Inflammatory macrophage treated with lipopolysaccharide for 4 hours (primary cell): ENCODE measurements at regions not wholly inside any gene's neighbourhood (a gene's known extent, or its start where the extent isn't known, plus 50 kb on each side); places are given as distances from the start of the nearest gene placed in this dataset.
A peak's percentile ranks its signal among the peaks of the same experiment; 100 is the strongest.
"Not testable (repeated sequence)": the region's sequence is repeated elsewhere in the genome, so short reads cannot be mapped to it uniquely, and the experiment has no call there.

Source experiments
- DNase-seq: peaks from one replicate; pipeline ENCODE4 v3.0.0-alpha.2; 2020

- no peak for DNase-seq
These were observed 277.7 kb upstream of the HNRNPA3 start for GRCh38 chr2:176934869-176935415.

GRCh38 chr2:176935543-176936102, 277.0 kb upstream of the HNRNPA3 start:
- DNase-seq = peak; percentile 27

DNA sequence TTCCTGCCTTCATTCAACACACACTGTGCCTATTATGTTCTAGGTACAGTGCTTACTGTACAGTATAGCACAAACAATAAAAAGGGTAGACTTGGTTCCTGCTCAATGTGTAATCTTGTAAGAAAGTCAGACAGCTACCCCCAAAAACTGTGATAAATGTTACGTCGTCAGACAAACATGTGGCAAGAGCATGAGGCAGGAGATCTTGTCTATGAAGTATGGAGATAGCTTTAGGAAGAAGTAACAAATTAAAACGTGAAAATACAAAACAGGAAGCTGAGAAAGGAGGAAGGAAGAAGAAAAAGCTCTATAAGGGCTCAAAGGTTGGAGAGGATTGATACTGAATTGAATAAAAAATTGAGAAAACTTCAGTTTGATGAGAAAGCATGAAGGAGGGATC, 276.2 kb upstream of the HNRNPA3 start:
- DNase-seq = peak; percentile 16

GRCh38 chr2:176944998-176945397, 267.6 kb upstream of the HNRNPA3 start:
- no peak for DNase-seq

GRCh38 chr2:176947754-176948153, 264.8 kb upstream of the HNRNPA3 start:
- DNase-seq = no peak

DNA sequence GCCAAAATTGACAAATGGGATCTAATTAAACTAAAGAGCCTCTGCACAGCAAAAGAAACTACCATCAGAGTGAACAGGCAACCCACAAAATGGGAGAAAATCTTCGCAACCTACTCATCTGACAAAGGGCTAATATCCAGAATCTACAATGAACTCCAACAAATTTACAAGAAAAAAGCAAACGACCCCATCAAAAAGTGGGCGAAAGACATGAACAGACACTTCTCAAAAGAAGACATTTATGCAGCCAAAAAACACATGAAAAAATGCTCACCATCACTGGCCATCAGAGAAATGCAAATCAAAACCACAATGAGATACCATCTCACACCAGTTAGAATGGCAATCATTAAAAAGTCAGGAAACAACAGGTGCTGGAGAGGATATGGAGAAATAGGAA, 261.4 kb upstream of the HNRNPA3 start:
- DNase-seq = not testable (repeated sequence)

DNA sequence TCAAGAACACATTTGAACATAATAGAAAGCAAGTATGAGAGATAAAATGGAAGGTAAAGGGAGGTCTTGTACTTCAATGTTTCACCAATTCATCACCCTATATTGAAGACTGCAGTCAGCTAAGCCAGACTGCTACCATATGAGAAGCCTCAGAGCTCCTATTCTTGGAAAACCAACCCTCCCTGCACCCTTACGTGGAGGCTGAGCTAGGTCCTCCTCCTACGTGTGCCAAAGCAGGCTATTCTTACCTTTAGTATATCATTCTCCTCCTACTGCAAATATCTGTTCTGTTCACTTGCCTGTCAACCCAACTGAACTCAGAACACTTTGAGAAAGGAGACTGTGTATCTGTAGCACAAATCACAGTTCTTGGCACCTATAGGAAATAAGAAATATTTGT, 255.8 kb upstream of the HNRNPA3 start:
- DNase-seq = no peak

DNA sequence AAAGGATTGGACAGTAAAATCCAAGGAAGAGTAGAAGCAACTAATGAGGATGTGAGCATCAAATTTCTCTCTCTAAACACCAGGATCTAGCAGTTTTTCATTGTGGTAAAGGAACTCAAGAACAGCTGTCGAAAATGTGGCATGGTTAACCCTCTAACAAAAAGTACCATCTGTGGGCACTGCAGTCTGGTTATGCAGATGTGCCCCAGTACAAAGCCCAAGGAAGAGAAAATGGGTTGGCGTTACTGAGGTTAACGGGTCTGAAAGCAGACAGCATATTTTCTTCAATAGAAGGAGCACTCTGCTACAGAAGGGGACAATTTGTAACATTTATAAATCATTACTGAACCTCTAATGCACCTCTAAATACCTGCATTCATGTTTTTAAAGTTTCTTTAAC, 253.0 kb upstream of the HNRNPA3 start:
- DNase-seq = no peak

GRCh38 chr2:176960061-176960460, 252.5 kb upstream of the HNRNPA3 start:
- DNase-seq = no peak

- DNase-seq = peak; percentile 63
These were observed 251.7 kb upstream of the HNRNPA3 start for GRCh38 chr2:176960736-176961520.

GRCh38 chr2:176961775-176962619, 250.6 kb upstream of the HNRNPA3 start:
- DNase-seq = no peak

DNA sequence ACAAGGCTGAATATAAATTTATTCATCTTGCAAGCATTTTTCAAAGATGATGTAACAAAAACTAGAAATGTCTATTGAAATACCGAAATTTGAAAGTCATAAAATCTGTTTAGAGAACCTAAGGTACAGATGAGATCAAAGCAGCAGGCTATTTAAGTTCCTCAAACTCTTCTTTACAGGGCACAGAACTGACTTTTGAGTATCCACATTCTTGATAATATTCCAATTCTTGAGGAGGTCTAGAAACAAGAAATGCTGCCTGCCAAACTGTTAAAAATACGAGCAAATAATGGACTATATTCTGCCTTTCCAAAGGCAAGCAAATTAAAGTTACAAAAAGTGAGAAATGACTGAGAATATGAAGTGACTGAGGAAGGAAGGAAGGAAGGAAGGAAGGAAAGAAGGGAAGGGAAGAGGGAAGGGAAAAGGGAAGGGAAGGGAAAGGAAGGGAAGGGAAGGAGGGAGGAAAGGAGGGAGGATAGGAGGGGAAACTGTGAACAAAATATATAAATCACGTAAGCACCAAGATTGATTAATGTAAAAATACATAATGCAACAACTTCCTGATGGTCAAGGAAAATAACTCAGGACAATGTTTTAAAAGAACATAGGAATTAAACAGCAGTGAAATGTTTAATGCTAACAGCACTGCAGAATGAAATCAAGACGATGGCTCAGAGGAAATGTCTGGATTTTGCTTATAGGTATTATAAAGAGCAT, 248.9 kb upstream of the HNRNPA3 start:
- DNase-seq = no peak

DNA sequence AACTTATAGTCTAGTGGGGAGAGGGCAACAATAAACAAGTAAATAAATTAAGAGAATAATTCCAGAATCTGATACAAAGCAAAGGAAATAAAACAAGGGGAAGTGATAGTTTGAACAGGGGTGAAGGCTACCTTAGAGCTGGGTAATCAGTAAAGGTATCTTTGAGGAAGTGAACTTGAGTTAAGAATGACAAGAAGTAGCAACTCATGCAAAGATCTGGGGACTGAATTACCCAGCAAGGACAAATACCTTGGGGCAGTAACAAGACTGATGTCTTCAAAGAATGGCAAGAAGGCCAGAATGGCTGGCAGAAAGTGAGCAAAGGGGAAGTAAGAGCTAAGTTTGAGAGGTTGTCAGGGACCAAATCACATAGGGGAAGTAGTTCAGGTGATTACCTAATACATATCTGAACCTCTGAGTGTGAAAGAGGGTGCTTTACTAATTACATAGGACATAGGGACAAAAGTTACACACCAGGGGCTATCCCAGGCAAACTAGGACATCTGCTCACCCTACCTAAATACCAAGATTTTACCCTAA, 244.6 kb upstream of the HNRNPA3 start:
- DNase-seq = peak; percentile 3

DNA sequence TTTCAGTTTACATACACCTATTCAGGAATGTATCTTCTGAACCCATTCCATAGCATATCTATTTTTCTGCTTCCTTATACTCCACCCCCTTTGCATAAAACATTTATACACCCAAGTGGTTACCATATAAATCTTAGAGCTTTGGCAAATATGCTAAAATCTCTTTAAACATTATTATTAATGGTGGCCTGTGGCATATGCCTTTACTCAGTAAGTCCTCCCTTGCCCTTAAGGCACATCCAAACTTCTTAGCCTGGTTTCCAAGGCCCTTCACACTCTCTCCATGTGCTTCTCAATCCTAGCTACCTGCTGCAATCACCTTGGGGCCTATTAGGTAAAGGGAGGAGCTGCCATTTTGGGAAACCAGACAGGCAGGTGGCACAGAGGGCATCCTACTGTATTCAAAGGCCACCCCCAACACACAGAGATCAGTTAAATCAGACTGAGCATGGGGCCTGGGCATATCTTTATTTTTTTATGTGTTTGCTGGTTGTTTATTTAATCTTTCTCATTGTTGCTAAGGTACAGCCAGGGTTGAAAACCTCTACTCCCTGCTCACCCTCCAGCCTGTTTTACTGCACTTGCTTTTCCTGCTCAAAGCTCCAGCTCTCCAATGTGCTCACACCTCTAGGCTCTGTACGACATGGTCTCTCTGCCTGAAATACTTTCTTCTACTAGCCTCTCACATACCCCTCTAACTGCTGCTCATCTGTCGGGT, 242.8 kb upstream of the HNRNPA3 start:
- no peak for DNase-seq

DNA sequence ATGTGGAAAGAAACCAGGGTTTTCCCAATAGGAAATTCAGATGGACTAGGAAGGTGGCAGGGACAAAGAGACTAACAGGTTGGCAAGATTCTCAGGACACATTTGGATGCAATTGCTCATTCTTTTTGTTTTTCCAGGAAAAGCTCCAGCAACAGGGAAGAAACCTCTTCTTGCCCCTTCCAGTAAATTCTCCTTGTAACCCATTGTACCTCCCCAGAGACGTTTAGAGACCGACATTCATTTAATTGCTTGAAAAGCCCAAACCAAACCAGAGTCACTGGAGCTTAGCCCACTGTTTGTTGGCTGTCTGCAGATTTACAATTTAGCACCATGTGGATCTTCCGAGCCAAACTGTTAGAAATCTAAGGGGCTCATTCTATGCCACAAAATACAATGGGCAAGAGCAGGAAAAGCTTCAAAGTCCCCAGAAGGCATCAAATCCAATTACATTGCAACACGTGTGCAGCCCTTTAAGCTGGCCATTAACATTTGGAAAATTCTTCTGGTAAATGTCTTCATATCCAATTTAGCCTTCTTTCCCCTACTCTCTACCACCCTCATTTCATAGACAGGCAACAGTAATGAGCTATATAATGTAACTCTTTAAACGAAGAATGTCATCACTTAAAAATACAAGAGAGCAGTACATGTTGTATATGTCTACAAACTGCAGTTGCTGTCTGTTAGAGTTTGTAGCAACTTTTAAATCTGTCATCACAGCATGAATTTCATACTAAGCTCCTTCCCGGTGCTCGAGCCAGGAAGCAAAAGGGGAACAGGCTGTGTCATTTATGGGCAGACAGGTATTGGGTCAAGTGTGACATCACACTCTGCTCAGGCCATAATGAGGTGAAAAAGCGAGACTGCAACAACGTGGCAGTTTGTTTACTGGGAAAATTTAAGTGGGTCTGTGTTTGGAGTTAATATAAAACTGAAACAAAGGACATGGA, 235.6 kb upstream of the HNRNPA3 start:
- DNase-seq = no peak

- no peak for DNase-seq
These were observed 233.7 kb upstream of the HNRNPA3 start for GRCh38 chr2:176978921-176979320.

DNA sequence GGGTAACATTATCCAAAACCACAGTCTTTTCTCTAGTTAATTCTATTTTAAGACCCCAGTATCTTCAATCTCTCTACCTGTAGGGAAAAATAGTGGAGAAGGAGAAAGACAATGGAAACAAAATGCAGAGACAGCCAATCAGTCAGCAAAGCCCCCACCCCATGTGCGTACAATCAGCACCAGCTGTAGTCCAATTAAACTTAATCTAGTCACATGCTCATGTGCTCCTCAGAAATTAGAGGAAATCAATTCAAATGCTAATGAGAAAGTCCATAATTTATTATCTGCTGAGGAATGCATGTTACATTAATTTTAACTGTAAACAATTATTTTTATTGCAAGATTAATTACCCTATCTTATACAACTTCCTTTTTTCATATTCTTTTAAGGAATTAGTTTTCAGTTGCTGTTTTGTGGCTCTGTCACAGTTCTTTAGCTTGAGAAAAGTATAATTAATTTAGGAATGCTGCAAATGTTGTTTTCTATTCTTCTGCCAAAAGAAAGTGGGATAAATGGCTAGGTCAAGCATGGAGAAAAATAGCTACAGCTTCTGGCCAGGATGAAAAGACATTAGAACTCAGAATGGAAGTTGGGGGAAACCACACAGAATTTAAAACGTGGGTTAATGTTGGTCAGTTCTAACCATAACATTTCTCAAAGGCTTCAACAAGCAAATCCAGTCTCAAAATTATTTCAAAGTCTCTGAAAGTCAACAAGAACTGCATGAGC, 232.4 kb upstream of the HNRNPA3 start:
- DNase-seq = no peak

DNA sequence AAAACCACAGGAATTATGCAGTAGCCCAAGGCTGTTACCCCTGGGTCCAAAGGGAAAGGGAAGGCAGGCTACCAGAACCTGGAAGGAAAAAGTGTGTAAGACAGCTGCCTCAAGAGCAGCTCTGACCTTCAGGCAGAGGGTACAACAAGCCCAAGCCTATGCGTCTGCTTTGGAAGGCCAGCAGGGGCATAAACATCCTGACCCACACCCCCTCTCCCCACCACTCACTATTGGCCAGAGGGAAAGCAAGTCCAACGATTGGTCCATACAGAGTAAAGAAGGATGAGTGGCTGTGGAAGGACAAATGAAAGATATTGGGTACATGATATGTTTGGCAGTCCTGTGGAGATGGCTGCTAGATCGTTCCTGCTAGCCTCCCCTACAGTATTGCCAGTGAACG, 227.6 kb upstream of the HNRNPA3 start:
- no peak for DNase-seq

- DNase-seq = no peak
These were observed 226.7 kb upstream of the HNRNPA3 start for GRCh38 chr2:176985871-176986270.

- no peak for DNase-seq
These were observed 226.1 kb upstream of the HNRNPA3 start for GRCh38 chr2:176986487-176986886.
